ENCODE measurements at regions not wholly inside any gene's neighbourhood (a gene's known extent, or its start where the extent isn't known, plus 50 kb on each side); places are given as distances from the start of the nearest gene placed in this dataset.

GRCh38 chr18:54043484-54044251 is 180.8 kb downstream of the MBD2 start:
- ATAC-seq = no peak
- H3K27me3 Mint-ChIP-seq (ENCODE audit: low read depth) = no peaks in the 10 kb centered on the region
- DNase-seq = no peak
- H3K4me3 Mint-ChIP-seq = no peak overlapping the region
- H3K4me1 Mint-ChIP-seq (ENCODE audit: low read depth) = no peaks in the 10 kb centered on the region
- H3K36me3 Mint-ChIP-seq (ENCODE audit: insufficient read depth) = no peaks in the 10 kb centered on the region
- H3K9me3 Mint-ChIP-seq = no peaks in the 10 kb centered on the region

- DNase-seq = no peak
- no peaks in the 10 kb centered on the region for H3K36me3 Mint-ChIP-seq (ENCODE audit: insufficient read depth)
- no peak overlapping the region for H3K4me3 Mint-ChIP-seq
- no peaks in the 10 kb centered on the region for H3K4me1 Mint-ChIP-seq (ENCODE audit: low read depth)
- ATAC-seq = no peak
- no peaks in the 10 kb centered on the region for H3K9me3 Mint-ChIP-seq
- H3K27me3 Mint-ChIP-seq (ENCODE audit: low read depth) = peaks cover 3% of the 10 kb centered on the region
Measured at GRCh38 chr18:54035927-54036326, 188.5 kb downstream of the MBD2 start.

GRCh38 chr18:54033052-54033451 is 191.4 kb downstream of the MBD2 start:
- DNase-seq (no peak), ATAC-seq (no peak)
- no peaks in the 10 kb centered on the region for H3K36me3 Mint-ChIP-seq (ENCODE audit: insufficient read depth)
- H3K4me1 Mint-ChIP-seq (ENCODE audit: low read depth) = no peaks in the 10 kb centered on the region
- no peak overlapping the region for H3K4me3 Mint-ChIP-seq
- no peaks in the 10 kb centered on the region for H3K9me3 Mint-ChIP-seq
- H3K27me3 Mint-ChIP-seq (ENCODE audit: low read depth) = peaks cover 3% of the 10 kb centered on the region

GRCh38 chr18:54032412-54032811 is 192.1 kb downstream of the MBD2 start:
- H3K27me3 Mint-ChIP-seq (ENCODE audit: low read depth) = peaks cover 3% of the 10 kb centered on the region
- H3K4me3 Mint-ChIP-seq = no peak overlapping the region
- ATAC-seq (no peak), DNase-seq (no peak)
- no peaks in the 10 kb centered on the region for H3K36me3 Mint-ChIP-seq (ENCODE audit: insufficient read depth)
- no peaks in the 10 kb centered on the region for H3K4me1 Mint-ChIP-seq (ENCODE audit: low read depth)
- no peaks in the 10 kb centered on the region for H3K9me3 Mint-ChIP-seq

- Mint-ChIP-seq H3K27me3 (ENCODE audit: low read depth) (no peaks in the 10 kb centered on the region), H3K4me1 (ENCODE audit: low read depth) (no peaks in the 10 kb centered on the region), H3K36me3 (ENCODE audit: insufficient read depth) (no peaks in the 10 kb centered on the region), H3K9me3 (no peaks in the 10 kb centered on the region), H3K4me3 (no peak overlapping the region)
- DNase-seq (no peak), ATAC-seq (no peak)
Measured at GRCh38 chr18:54031243-54031642, 193.2 kb downstream of the MBD2 start.

GRCh38 chr18:54030434-54030833 is 194.0 kb downstream of the MBD2 start:
- no peaks in the 10 kb centered on the region for H3K27me3 Mint-ChIP-seq (ENCODE audit: low read depth)
- ATAC-seq = no peak
- no peaks in the 10 kb centered on the region for H3K9me3 Mint-ChIP-seq
- no peak for DNase-seq
- H3K4me1 Mint-ChIP-seq (ENCODE audit: low read depth) = no peaks in the 10 kb centered on the region
- H3K36me3 Mint-ChIP-seq (ENCODE audit: insufficient read depth) = no peaks in the 10 kb centered on the region
- no peak overlapping the region for H3K4me3 Mint-ChIP-seq

- DNase-seq = no peak
- H3K4me3 Mint-ChIP-seq = no peak overlapping the region
- H3K9me3 Mint-ChIP-seq = no peaks in the 10 kb centered on the region
- no peaks in the 10 kb centered on the region for H3K36me3 Mint-ChIP-seq (ENCODE audit: insufficient read depth)
- no peaks in the 10 kb centered on the region for H3K4me1 Mint-ChIP-seq (ENCODE audit: low read depth)
- H3K27me3 Mint-ChIP-seq (ENCODE audit: low read depth) = no peaks in the 10 kb centered on the region
- no peak for ATAC-seq
Measured at GRCh38 chr18:54023471-54023870, 201.0 kb downstream of the MBD2 start.

- Mint-ChIP-seq H3K36me3 (ENCODE audit: insufficient read depth) (no peaks in the 10 kb centered on the region), H3K9me3 (no peaks in the 10 kb centered on the region), H3K4me1 (ENCODE audit: low read depth) (no peaks in the 10 kb centered on the region), H3K27me3 (ENCODE audit: low read depth) (no peaks in the 10 kb centered on the region), H3K4me3 (no peak overlapping the region)
- ATAC-seq = no peak
- no peak for DNase-seq
Measured at GRCh38 chr18:54020966-54021365, 203.5 kb downstream of the MBD2 start.

GRCh38 chr18:54020156-54020745 is 204.2 kb downstream of the MBD2 start:
- H3K4me1 Mint-ChIP-seq (ENCODE audit: low read depth) = no peaks in the 10 kb centered on the region
- no peaks in the 10 kb centered on the region for H3K36me3 Mint-ChIP-seq (ENCODE audit: insufficient read depth)
- H3K4me3 Mint-ChIP-seq = no peak overlapping the region
- no peak for ATAC-seq
- H3K9me3 Mint-ChIP-seq = no peaks in the 10 kb centered on the region
- H3K27me3 Mint-ChIP-seq (ENCODE audit: low read depth) = no peaks in the 10 kb centered on the region
- no peak for DNase-seq

- DNase-seq (no peak), ATAC-seq (no peak)
- Mint-ChIP-seq H3K36me3 (ENCODE audit: insufficient read depth) (no peaks in the 10 kb centered on the region), H3K9me3 (no peaks in the 10 kb centered on the region), H3K27me3 (ENCODE audit: low read depth) (no peaks in the 10 kb centered on the region), H3K4me3 (no peak overlapping the region), H3K4me1 (ENCODE audit: low read depth) (no peaks in the 10 kb centered on the region)
Measured at GRCh38 chr18:54019641-54020040, 204.8 kb downstream of the MBD2 start.

- no peaks in the 10 kb centered on the region for H3K9me3 Mint-ChIP-seq
- H3K27me3 Mint-ChIP-seq (ENCODE audit: low read depth) = no peaks in the 10 kb centered on the region
- H3K36me3 Mint-ChIP-seq (ENCODE audit: insufficient read depth) = no peaks in the 10 kb centered on the region
- no peak for ATAC-seq
- no peaks in the 10 kb centered on the region for H3K4me1 Mint-ChIP-seq (ENCODE audit: low read depth)
- no peak for DNase-seq
- H3K4me3 Mint-ChIP-seq = no peak overlapping the region
Measured at GRCh38 chr18:54013452-54013851, 211.0 kb downstream of the MBD2 start.

- H3K9me3 Mint-ChIP-seq = no peaks in the 10 kb centered on the region
- no peaks in the 10 kb centered on the region for H3K4me1 Mint-ChIP-seq (ENCODE audit: low read depth)
- H3K27me3 Mint-ChIP-seq (ENCODE audit: low read depth) = peaks cover 2% of the 10 kb centered on the region
- H3K4me3 Mint-ChIP-seq = no peak overlapping the region
- DNase-seq (no peak), ATAC-seq (no peak)
- H3K36me3 Mint-ChIP-seq (ENCODE audit: insufficient read depth) = no peaks in the 10 kb centered on the region
Measured at GRCh38 chr18:54004828-54005227, 219.6 kb downstream of the MBD2 start.

- H3K9me3 Mint-ChIP-seq = no peaks in the 10 kb centered on the region
- H3K4me3 Mint-ChIP-seq = no peak overlapping the region
- ATAC-seq (no peak), DNase-seq (no peak)
- H3K4me1 Mint-ChIP-seq (ENCODE audit: low read depth) = no peaks in the 10 kb centered on the region
- peaks cover 2% of the 10 kb centered on the region for H3K27me3 Mint-ChIP-seq (ENCODE audit: low read depth)
- no peaks in the 10 kb centered on the region for H3K36me3 Mint-ChIP-seq (ENCODE audit: insufficient read depth)
Measured at GRCh38 chr18:54003195-54003594, 221.3 kb downstream of the MBD2 start.

GRCh38 chr18:53997064-53997463 is 227.4 kb downstream of the MBD2 start:
- H3K36me3 Mint-ChIP-seq (ENCODE audit: insufficient read depth) = no peaks in the 10 kb centered on the region
- no peak for ATAC-seq

GRCh38 chr18:53994016-53994415 is 230.5 kb downstream of the MBD2 start:
- H3K9me3 Mint-ChIP-seq = peaks cover 2% of the 10 kb centered on the region
- H3K4me1 Mint-ChIP-seq (ENCODE audit: low read depth) = no peaks in the 10 kb centered on the region
- H3K36me3 Mint-ChIP-seq (ENCODE audit: insufficient read depth) = no peaks in the 10 kb centered on the region
- peaks cover 2% of the 10 kb centered on the region for H3K27me3 Mint-ChIP-seq (ENCODE audit: low read depth)
- no peak for DNase-seq
- no peak for ATAC-seq
- H3K4me3 Mint-ChIP-seq = no peak overlapping the region

More at GRCh38 chr18:53997064-53997463, 227.4 kb downstream of the MBD2 start:
- H3K4me3 Mint-ChIP-seq = no peak overlapping the region
- H3K9me3 Mint-ChIP-seq = peaks cover 2% of the 10 kb centered on the region
- no peak for DNase-seq
- peaks cover 2% of the 10 kb centered on the region for H3K27me3 Mint-ChIP-seq (ENCODE audit: low read depth)
- no peaks in the 10 kb centered on the region for H3K4me1 Mint-ChIP-seq (ENCODE audit: low read depth)

Measured in activated T-cell treated with anti-CD3 and anti-CD28 coated beads, Interleukin-2, amount 50 U/mL, for 4 hours (primary cell).